ENCODE measurements at regions not wholly inside any gene's neighbourhood (a gene's known extent, or its start where the extent isn't known, plus 50 kb on each side); places are given as distances from the start of the nearest gene placed in this dataset.

- DNase-seq, result no peak
Measured at GRCh38 chr6:144697369-144697760, 412.2 kb downstream of the UTRN start.

- no peak for DNase-seq
Measured at GRCh38 chr6:144697801-144698200, 412.7 kb downstream of the UTRN start.

GRCh38 chr6:144702781-144703180 is 417.6 kb downstream of the UTRN start:
- no peak for DNase-seq

- no peak for DNase-seq
Measured at GRCh38 chr6:144710207-144710606, 425.1 kb downstream of the UTRN start.

- DNase-seq, result no peak
Measured at GRCh38 chr6:144711661-144712060, 426.5 kb downstream of the UTRN start.

GRCh38 chr6:144712541-144712940 is 427.4 kb downstream of the UTRN start:
- DNase-seq, result no peak

GRCh38 chr6:144714021-144714712 is 429.0 kb downstream of the UTRN start:
- no peak for DNase-seq

- DNase-seq, result no peak
Measured at GRCh38 chr6:144715344-144715743, 430.2 kb downstream of the UTRN start.

GRCh38 chr6:144718431-144718830 is 433.3 kb downstream of the UTRN start:
- DNase-seq, result no peak

GRCh38 chr6:144721232-144721631 is 436.1 kb downstream of the UTRN start:
- no peak for DNase-seq

- DNase-seq, result no peak
Measured at GRCh38 chr6:144722154-144722737, 437.1 kb downstream of the UTRN start.

GRCh38 chr6:144722925-144723324 is 437.8 kb downstream of the UTRN start:
- DNase-seq, result no peak

- DNase-seq, result no peak
Measured at GRCh38 chr6:144723431-144723830, 438.3 kb downstream of the UTRN start.

GRCh38 chr6:144724818-144725217 is 439.7 kb downstream of the UTRN start:
- DNase-seq, result no peak

- no peak for DNase-seq
Measured at GRCh38 chr6:144725736-144726522, 440.8 kb downstream of the UTRN start.

GRCh38 chr6:144728804-144729203 is 443.7 kb downstream of the UTRN start:
- no peak for DNase-seq

GRCh38 chr6:144729502-144729901 is 444.4 kb downstream of the UTRN start:
- no peak for DNase-seq

- DNase-seq, result peak; percentile 8
Measured at GRCh38 chr6:144730088-144730645, 445.0 kb downstream of the UTRN start.

- no peak for DNase-seq
Measured at GRCh38 chr6:144731229-144731628, 446.1 kb downstream of the UTRN start.

GRCh38 chr6:144736763-144737162 is 451.6 kb downstream of the UTRN start:
- no peak for DNase-seq

GRCh38 chr6:144737998-144738397 is 452.9 kb downstream of the UTRN start:
- DNase-seq, result no peak

- DNase-seq, result no peak
Measured at GRCh38 chr6:144739873-144740272, 454.7 kb downstream of the UTRN start.

GRCh38 chr6:144741659-144742058 is 456.5 kb downstream of the UTRN start:
- peak; percentile 59 for DNase-seq

- no peak for DNase-seq
Measured at GRCh38 chr6:144742779-144743178, 457.6 kb downstream of the UTRN start.

Data from DMS53 (cell line).